ENCODE measurements at regions not wholly inside any gene's neighbourhood (a gene's known extent, or its start where the extent isn't known, plus 50 kb on each side); places are given as distances from the start of the nearest gene placed in this dataset.

DNA sequence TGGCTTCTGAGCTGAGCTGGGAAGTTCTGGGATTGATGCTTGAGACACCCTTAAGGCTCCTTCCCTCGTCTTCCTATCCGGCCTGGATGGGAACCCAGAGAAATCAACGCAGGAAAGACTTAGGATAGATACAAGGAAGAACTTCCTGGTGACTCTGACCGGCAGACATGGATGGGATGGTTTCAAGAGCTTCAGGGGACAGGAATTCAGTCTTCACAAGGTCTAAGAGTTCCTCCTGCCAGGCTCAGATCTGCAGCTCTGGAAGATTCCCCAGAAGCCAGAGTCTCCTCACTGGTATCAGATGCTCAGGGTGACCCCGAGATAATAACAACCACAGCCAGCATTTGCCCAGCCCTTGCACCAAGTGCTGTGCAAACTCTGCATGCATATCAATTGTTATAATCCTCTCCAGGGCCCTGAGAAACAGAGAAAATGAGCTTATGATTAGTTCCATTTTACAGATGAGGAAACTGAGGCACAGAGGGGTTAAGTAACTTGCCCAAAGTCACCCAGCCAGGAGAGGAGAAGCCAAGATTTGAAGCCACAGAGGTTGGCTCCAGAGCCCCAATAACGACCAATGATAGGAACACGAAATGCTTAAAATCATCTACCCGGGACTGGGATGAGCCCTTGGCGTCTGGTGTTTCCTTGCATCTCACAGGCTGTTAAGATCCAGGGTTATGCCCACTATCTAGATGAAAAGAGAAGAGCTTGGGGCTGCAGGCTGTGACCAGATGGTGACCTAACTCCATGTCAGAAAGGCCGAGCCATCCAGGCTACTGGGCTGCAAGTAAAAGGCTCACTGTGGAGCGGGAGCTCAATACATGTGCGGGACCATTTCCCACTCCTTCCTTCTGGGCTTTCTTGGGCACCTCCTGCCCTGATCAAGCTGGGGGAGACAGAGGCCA lies 119.8 kb downstream of the C9orf50 start:
- TF ChIP-seq GATA3 (IDR thresholded peaks at IDR 0.05; ENCODE audit: low read depth, low read length) (no peak), GATA2 (IDR thresholded peaks at IDR 0.05; ENCODE audit: low read depth, low read length) (no peak)

DNA sequence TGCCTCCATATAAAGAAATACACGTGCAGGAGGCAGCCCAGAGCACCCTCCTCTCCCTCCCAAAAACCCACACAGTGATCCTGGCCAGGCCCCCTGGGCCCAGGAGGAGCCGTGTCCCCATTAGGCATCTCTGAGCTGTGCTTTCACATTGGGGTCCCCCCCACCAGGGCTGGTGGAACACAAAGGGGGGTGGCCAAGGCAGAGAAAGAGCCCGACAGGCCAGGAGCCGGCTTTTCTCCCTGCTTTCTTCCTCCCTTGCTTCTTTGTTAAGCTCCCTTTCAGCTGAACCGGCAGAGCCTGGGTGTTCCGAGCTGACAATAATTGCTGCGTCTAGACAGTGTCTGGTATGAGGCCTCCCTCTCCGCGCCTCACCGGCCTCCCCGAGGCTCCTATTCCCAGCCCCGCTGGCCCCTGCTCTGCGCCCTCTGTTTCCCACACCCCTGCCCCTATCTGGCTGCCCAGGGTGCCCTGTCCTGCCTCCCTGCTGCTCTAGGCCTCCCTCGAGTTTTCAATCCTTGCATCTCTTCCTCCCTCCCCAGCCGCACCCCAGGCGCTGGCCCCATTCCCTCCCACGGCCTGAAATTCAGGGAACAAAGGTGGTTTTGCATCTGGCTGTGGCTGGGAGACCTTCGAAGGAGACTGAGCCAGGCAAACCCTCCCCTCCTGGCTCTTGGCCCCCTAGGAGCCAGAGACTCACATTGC lies 120.6 kb downstream of the C9orf50 start:
- TF ChIP-seq GATA3 (IDR thresholded peaks at IDR 0.05; ENCODE audit: low read depth, low read length) (no peak), GATA2 (IDR thresholded peaks at IDR 0.05; ENCODE audit: low read depth, low read length) (no peak)

DNA sequence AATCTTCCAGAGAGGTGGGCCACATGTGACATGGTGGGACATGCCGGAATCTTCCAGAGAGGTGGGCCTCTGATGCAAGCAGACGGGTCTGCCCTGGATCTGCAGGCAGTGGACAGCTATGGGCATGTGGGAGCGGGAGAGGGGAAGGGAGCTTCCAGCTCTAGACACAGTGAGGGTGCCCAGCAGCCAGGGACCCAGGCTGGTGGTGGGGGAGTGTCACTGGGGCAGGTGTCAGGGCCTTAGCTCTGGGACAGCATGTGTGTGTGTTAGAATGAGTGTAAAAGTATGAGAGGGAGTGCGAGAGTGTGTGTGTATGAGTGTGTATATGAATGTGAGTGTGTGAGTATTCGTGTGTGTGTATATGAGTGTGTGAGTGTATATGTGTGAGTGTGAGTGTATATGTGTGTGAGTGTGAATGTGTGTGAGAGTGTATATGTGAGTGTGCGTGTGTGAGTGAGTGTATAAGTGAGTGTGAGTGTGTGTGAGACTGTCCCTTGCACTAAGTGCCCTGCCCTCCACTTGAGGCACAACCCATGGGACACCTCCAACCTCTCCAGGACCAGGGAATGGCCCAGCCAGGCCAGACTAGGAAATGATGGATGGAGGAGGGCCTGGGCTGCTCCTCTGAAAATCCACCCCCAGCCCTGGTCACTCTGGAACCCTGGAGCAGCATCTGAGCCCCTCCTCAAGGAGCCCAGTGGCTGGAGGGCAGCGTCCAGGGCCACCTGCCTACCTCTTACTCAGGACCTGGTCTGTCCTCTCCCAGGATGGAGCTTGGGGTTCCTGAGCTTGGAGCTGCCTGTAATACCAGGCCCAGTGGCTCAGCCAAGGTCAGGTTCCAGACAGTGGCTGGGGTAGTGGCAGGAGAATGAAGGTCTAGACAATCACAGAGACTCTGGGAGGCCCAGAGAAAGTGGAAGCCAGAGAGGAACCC lies 122.2 kb downstream of the C9orf50 start:
- no peak for TF ChIP-seq GATA2 (IDR thresholded peaks at IDR 0.05; ENCODE audit: low read depth, low read length)
- no peak for TF ChIP-seq GATA3 (IDR thresholded peaks at IDR 0.05; ENCODE audit: low read depth, low read length)

DNA sequence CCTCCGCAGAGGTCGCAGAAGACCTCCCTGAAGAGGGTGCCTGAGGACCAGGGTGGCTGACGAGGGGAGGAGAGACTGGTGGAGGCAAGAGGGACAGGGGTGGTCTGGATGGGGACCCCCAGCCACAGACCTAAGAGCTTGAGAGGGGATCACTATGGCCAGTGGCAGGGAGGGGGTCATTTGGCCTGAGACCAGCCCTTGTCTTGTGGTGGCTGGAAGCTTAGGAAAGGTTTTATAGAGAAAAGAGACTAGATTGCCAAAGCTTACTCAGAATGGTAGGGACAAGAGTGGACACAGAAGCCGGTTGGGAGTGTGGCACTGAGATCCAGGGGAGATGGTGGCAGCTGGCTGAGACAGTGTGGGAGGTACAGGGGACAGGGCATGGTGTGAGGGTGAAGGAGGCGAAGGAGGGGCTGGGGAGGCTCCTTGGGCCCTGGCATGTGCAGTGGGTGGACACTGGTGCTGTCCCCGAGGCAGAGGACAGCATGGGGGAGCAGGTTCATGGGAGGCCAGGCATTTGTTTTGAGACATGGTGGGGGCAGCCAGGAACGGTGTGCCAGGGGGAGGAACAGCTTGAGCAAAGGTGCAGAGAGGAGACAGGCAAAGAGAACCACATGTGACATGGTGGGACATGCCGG lies 123.0 kb downstream of the C9orf50 start:
- no peak for TF ChIP-seq GATA2 (IDR thresholded peaks at IDR 0.05; ENCODE audit: low read depth, low read length)
- no peak for TF ChIP-seq GATA3 (IDR thresholded peaks at IDR 0.05; ENCODE audit: low read depth, low read length)

DNA sequence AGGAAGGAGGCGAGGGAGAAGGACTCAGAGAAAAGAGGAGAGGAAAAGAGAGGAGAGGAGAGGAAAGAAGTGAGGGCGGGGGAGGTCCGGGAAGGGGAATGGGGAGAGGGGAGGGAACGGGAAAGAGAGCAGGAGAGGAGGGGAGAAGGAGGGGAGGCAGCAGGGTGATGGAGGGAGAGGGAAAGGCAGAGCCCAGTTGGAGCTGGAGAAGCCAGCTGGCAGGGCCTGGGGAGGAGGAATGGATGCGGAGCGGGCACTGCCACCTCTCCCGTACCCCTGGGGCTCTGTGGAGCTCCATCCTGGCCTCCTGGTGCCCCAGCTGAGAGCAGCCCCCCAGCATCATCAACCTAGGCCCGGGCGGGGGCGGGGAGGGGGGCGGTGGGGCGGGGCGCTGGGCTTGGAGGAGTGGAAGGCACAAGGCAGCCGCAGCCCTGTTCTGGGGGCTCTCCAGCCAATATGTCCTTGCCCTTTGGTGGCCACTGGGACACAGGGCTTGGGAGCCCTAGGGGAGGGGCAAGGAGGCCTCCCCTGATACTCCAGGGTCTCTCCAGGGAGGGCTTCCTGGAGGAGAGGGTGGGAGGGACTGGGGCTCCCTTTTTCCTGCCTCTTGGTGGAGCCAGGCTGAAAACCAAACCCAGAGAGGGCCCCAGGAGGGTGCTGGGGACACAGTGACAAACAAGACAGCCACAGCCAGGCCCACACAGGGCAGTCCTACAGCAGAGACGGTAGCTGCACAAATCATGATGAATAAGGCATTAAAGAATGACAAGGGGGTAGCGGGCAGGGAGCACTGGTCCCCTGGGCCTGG lies 123.7 kb downstream of the C9orf50 start:
- TF ChIP-seq GATA2 (IDR thresholded peaks at IDR 0.05; ENCODE audit: low read depth, low read length) (no peak), GATA3 (IDR thresholded peaks at IDR 0.05; ENCODE audit: low read depth, low read length) (no peak)

DNA sequence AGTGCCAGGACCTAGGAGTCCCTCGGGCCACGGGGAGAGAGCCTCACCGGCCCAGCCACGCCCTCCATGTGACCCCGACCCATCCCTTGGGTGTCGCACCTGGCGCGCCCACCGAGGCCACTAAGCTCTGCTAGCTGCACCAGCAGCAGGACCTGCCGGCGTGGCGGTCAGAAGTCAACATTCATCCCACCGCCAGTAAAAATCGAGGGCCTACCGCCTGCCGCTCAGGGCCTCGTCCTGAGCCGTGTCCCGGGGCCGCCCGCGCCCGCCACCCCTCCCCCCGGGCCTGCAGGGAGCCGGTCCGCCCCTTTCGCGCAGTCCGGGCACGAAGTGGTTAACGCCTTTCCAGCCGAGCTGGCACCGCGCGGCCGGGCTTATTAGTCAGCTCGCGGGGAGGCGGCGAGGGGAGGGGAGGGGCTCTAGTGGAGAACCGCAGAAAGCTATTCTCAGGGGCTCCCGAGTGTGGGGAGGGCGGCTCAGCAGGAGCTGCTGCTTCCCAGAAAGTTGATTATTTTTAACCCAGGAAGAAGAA lies 124.4 kb downstream of the C9orf50 start:
- TF ChIP-seq GATA2 (IDR thresholded peaks at IDR 0.05; ENCODE audit: low read depth, low read length) = no peak
- no peak for TF ChIP-seq GATA3 (IDR thresholded peaks at IDR 0.05; ENCODE audit: low read depth, low read length)

DNA sequence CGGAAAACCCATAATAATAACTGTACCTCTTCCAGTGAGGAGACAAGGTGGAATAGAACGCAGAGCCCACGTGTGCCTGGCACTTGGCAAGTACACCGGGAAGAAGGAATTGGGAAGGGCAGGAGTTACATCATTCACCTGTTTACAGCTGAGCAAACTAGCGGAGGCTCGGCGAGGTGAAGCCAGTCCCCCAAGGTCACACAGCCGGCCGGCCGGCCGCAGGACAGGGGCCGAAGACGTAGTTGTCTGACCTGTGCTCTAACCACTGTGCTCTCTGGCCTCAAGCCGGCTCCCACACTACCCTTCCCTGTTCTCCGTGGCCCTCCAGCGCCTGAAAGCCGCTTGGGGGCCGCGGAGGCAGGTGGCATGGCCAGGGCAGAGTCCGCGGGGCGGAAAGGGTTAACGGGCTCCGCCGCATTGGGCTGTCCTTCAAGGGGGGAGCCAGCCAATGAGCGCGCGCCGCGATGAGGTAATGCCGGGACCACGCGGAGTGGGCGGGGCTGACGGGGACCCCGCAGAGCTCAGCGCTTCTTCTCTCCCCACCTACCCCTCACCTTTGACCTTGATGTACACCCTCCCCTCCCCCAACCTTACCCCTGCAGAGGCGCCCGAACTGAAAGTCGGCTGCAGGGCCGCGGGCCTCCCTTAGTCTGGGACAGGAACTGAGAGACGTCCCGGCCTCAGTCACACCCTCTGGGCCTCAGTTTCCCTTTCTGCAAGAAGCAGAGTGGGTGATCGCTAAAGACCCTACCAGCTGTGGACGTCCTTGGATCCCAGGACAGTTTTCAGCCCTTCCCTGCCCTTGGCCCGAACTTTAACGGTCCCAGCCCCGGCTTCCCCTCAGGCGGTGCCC lies 125.1 kb downstream of the C9orf50 start:
- TF ChIP-seq GATA2 (IDR thresholded peaks at IDR 0.05; ENCODE audit: low read depth, low read length) (no peak), GATA3 (IDR thresholded peaks at IDR 0.05; ENCODE audit: low read depth, low read length) (no peak)

DNA sequence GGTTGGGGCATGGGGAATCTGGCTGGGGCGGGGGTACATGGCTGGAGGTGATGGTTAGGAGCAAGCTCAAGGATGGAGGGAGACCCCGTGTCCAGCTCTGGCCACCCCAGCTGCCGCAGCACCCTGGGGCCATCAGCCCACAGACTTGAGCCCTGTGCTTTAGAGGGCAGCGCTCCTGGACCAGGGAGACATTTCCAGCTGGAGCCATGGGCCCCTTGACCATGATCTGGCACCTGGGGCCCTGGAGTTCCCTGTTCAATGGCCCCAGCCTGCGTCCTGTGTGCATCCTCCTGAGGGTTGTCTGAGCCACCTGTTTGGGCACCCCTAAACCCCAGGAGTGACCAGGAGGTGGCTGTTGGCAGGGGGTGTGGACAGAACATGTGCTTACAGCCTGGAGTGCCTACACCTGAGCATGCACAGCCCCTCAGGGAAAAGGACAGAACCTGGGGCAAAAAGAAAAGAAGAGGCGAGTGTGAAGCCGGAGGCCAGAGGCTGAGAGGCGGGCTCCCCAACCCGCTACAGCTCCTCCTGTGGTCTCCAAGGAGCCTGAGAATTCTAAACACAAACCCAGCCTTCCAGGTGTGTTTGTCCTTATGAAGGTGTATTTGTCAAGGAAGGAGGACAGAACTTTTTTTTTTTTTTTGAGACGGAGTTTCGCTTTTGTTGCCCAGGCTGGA lies 126.7 kb downstream of the C9orf50 start:
- TF ChIP-seq GATA2 (IDR thresholded peaks at IDR 0.05; ENCODE audit: low read depth, low read length) (no peak), GATA3 (IDR thresholded peaks at IDR 0.05; ENCODE audit: low read depth, low read length) (no peak)

DNA sequence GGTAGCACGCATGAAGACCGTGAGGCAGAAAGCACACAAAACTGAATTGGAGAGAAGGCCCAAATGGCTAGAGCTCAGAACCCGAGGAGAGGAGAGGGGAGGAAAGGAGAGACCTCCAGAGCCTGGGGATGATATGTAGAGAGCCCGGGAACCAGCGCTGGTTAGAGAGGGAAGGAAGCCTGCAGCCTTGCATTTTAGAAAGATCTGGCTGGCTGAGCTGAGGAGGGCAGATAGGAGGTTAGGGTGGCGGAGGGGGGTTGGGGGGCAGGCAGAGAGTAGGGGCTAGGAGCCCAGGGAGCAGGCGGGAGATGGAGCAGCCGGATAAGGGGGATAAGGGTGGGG lies 127.2 kb downstream of the C9orf50 start:
- no peak for TF ChIP-seq GATA3 (IDR thresholded peaks at IDR 0.05; ENCODE audit: low read depth, low read length)
- no peak for TF ChIP-seq GATA2 (IDR thresholded peaks at IDR 0.05; ENCODE audit: low read depth, low read length)

DNA sequence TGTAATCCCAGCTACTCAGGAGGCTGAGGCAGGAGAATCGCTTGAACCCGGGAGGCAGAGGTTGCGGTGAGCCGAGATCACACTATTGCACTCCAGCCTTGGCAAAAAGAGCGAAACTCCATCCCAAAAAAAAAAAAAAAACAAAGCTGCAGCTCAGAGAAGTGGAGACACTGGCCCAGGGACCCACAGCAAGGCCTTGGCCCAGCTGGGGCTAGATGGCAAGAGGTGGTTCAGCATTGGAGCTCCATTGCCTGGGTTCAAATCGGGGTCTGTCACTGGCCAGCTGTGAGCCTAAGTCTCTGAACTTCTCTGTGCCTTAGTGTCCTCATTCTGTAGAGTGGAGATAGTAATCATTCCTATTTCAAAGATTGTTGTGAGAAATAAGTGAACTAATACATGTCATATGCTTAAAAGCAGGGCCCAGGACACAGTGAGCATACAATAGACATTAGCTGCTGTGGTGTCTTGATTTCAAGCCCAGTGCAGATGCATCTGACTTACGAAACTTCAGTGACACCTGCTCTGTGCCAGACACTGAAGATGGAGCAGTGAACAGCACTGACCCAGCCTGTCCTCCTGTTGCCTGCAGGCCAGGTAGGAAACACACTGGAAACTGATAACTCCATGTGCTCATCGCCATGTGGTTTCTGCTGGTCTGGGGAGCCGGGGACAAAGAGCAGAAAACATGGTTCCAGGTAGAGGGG lies 127.7 kb downstream of the C9orf50 start:
- TF ChIP-seq GATA3 (IDR thresholded peaks at IDR 0.05; ENCODE audit: low read depth, low read length) = no peak
- no peak for TF ChIP-seq GATA2 (IDR thresholded peaks at IDR 0.05; ENCODE audit: low read depth, low read length)

DNA sequence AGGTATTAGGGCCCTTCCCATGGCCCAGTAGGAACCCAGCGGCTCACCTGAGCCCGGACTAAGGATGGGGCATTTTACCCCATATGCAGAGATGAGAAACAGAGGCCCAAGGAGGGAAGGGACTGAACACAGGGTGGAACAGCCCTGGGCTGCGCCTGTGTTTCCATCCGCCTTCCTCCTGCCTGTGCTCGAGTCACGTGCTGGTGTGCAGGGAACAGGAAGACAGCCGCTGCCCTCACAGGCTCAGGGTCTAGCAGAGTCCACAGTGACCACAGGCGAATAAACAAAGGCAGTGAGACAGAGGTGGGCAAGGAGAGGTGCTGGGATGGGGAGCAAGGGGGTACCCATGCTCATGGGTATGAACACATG lies 129.4 kb downstream of the C9orf50 start:
- no peak for TF ChIP-seq GATA3 (IDR thresholded peaks at IDR 0.05; ENCODE audit: low read depth, low read length)
- TF ChIP-seq GATA2 (IDR thresholded peaks at IDR 0.05; ENCODE audit: low read depth, low read length) = no peak

All from SH-SY5Y (cell line).